HL-60 (cell line): ENCODE measurements at regions not wholly inside any gene's neighbourhood (a gene's known extent, or its start where the extent isn't known, plus 50 kb on each side); places are given as distances from the start of the nearest gene placed in this dataset.

Experiments
- CTCF ChIP-seq: IDR thresholded peaks from one replicate; pipeline ENCODE4 v1.5.1; 2011; ENCODE audit warnings: low read length, control low read depth, inconsistent platforms; ENCODE audit not compliant: insufficient read depth
- GABPA ChIP-seq: IDR thresholded peaks from 2 replicates; pipeline ENCODE4 v1.6.1; 2012; ENCODE audit warnings: low read depth

- no peak for TF ChIP-seq CTCF
- no peak for TF ChIP-seq GABPA
Measured at GRCh38 chr6:141744971-141745370, 387.8 kb upstream of the GJE1 start.
